ENCODE measurements at regions not wholly inside any gene's neighbourhood (a gene's known extent, or its start where the extent isn't known, plus 50 kb on each side); places are given as distances from the start of the nearest gene placed in this dataset.

DNA sequence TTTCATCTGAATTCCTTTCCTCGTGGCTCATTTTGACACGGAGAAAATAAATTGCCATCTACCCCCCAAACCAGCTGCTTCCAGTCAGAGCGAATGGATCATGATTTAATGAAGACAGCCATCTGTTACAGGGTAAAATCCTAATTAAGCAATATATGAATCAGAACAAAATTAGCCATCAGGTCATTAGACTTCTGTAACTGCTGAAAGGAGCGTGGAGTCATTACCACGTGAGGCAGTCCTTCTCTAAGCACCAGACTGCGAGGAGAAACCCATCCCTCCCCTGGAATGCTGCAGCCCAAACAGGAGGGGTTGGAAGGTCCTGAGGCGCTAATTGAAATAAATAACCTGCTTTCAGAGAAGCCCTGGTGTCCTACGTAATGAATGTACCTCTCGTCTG is 51.1 kb upstream of the TCL1A start:
- Histone ChIP-seq H3K36me3 (replicated peaks in 1 of 2; ENCODE audit: control extremely low read depth in 1 of 2, control insufficient read depth in 1 of 2, extremely low read depth in 1 of 2, insufficient read depth in 2 of 2, low read length in 1 of 2) (no peaks in the 10 kb centered on the region), H3K4me2 (replicated peaks; ENCODE audit: low read depth, low read length, poor library complexity, severe bottlenecking) (no peak overlapping the region), H3K27ac (ENCODE audit: low read length in 2 of 2) (no peak overlapping the region), H3K27me3 (replicated peaks in 1 of 4; ENCODE audit: control extremely low read depth in 1 of 4, control insufficient read depth in 3 of 4, insufficient read depth in 4 of 4, low read length in 3 of 4) (no peaks in the 10 kb centered on the region), H3K9ac (ENCODE audit: low read length) (no peak overlapping the region), H3K79me2 (ENCODE audit: control insufficient read depth, insufficient read depth, low read length) (no peaks in the 10 kb centered on the region), H3K4me1 (ENCODE audit: control insufficient read depth in 2 of 2, insufficient read depth in 2 of 2, low read length in 2 of 2) (no peaks in the 10 kb centered on the region), H3K9me3 (ENCODE audit: control extremely low read depth in 1 of 3, control insufficient read depth in 2 of 3, insufficient read depth in 1 of 3, low read length in 2 of 3) (no peaks in the 10 kb centered on the region), H4K20me1 (ENCODE audit: control insufficient read depth, insufficient read depth, low read length, poor library complexity, severe bottlenecking) (no peaks in the 10 kb centered on the region), H2AFZ (ENCODE audit: insufficient read depth, low read depth, low read length, poor library complexity, severe bottlenecking) (no peak overlapping the region), H3K4me3 (ENCODE audit: control extremely low read depth in 1 of 5, extremely low read depth in 1 of 5, insufficient read depth in 1 of 5, low read depth in 2 of 5, low read length in 4 of 5) (no peak overlapping the region)
- ChIA-PET CTCF (interaction anchor here (0.8 to 1.7 kb wide), 2 partner anchors 10 to 82 kb away, joined by 3 to 10 read pairs; no protein-coding TSS in a partner anchor), POLR2A (no interaction called here)
- TF ChIP-seq, protein P1, sequence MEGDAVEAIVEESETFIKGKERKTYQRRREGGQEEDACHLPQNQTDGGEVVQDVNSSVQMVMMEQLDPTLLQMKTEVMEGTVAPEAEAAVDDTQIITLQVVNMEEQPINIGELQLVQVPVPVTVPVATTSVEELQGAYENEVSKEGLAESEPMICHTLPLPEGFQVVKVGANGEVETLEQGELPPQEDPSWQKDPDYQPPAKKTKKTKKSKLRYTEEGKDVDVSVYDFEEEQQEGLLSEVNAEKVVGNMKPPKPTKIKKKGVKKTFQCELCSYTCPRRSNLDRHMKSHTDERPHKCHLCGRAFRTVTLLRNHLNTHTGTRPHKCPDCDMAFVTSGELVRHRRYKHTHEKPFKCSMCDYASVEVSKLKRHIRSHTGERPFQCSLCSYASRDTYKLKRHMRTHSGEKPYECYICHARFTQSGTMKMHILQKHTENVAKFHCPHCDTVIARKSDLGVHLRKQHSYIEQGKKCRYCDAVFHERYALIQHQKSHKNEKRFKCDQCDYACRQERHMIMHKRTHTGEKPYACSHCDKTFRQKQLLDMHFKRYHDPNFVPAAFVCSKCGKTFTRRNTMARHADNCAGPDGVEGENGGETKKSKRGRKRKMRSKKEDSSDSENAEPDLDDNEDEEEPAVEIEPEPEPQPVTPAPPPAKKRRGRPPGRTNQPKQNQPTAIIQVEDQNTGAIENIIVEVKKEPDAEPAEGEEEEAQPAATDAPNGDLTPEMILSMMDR (IDR thresholded peaks at IDR 0.05), result no peak
- TF ChIP-seq EZH2 (IDR thresholded peaks at IDR 0.05; ENCODE audit: borderline replicate concordance, insufficient read depth, low read depth, low read length, poor library complexity, severe bottlenecking), result no peak
- no peaks in the 10 kb centered on the region for H3K9me3 Mint-ChIP-seq (ENCODE audit: insufficient read depth)
- no peak for ATAC-seq (ENCODE audit: low read depth)
- H3K4me1 Mint-ChIP-seq, result no peaks in the 10 kb centered on the region
- H3K4me3 Mint-ChIP-seq, result no peak overlapping the region
- WGBS (ENCODE audit: insufficient coverage), result 81% methylated on average over 4 of the region's 9 CpGs
- peaks cover 15% of the 10 kb centered on the region for H3K27me3 Mint-ChIP-seq
- no peak overlapping the region for H3K27ac Mint-ChIP-seq
- DNase-seq, result no peak
- intact Hi-C loops (cut with micrococcal nuclease), result no loop called here

DNA sequence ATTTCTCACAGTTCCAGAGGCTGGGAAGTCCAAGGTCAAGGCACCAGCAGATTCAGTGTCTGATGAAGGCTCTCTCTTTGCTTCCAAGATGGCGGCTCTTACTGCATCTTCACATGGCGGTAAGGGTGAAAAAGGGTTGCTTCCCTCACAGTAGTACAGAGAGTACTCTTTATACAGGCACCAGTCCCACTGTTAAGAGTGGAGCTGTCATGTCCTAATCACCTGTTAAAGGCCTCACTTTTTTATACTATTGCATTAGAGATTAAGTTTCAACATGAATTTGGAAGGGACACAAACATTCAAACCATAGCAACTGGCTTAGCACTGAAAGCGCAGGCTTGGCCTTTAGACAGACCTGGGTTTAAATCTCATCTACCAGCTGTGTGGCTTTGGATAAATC is 50.0 kb upstream of the TCL1A start:
- H3K4me3 Mint-ChIP-seq, result no peak overlapping the region
- TF ChIP-seq, protein P1 (IDR thresholded peaks at IDR 0.05), result no peak
- no peak for TF ChIP-seq EZH2 (IDR thresholded peaks at IDR 0.05; ENCODE audit: borderline replicate concordance, insufficient read depth, low read depth, low read length, poor library complexity, severe bottlenecking)
- no peaks in the 10 kb centered on the region for H3K4me1 Mint-ChIP-seq
- 71% methylated on average over 1 of the region's 3 CpGs for WGBS (ENCODE audit: insufficient coverage)
- no peak overlapping the region for H3K27ac Mint-ChIP-seq
- Histone ChIP-seq H3K9ac (ENCODE audit: low read length) (no peak overlapping the region), H3K9me3 (ENCODE audit: control extremely low read depth in 1 of 3, control insufficient read depth in 2 of 3, insufficient read depth in 1 of 3, low read length in 2 of 3) (no peaks in the 10 kb centered on the region), H3K36me3 (replicated peaks in 1 of 2; ENCODE audit: control extremely low read depth in 1 of 2, control insufficient read depth in 1 of 2, extremely low read depth in 1 of 2, insufficient read depth in 2 of 2, low read length in 1 of 2) (peaks cover 0 to under 1% of the 10 kb centered on the region in 2 experiments), H4K20me1 (ENCODE audit: control insufficient read depth, insufficient read depth, low read length, poor library complexity, severe bottlenecking) (no peaks in the 10 kb centered on the region), H3K4me3 (ENCODE audit: control extremely low read depth in 1 of 5, extremely low read depth in 1 of 5, insufficient read depth in 1 of 5, low read depth in 2 of 5, low read length in 4 of 5) (no peak overlapping the region), H2AFZ (ENCODE audit: insufficient read depth, low read depth, low read length, poor library complexity, severe bottlenecking) (no peak overlapping the region), H3K4me2 (replicated peaks; ENCODE audit: low read depth, low read length, poor library complexity, severe bottlenecking) (no peak overlapping the region), H3K27ac (ENCODE audit: low read length in 2 of 2) (no peak overlapping the region), H3K4me1 (ENCODE audit: control insufficient read depth in 2 of 2, insufficient read depth in 2 of 2, low read length in 2 of 2) (no peaks in the 10 kb centered on the region), H3K79me2 (ENCODE audit: control insufficient read depth, insufficient read depth, low read length) (no peaks in the 10 kb centered on the region), H3K27me3 (replicated peaks in 1 of 4; ENCODE audit: control extremely low read depth in 1 of 4, control insufficient read depth in 3 of 4, insufficient read depth in 4 of 4, low read length in 3 of 4) (no peaks in the 10 kb centered on the region)
- no peak for DNase-seq
- intact Hi-C loops (cut with micrococcal nuclease), result no loop called here
- ChIA-PET CTCF (interaction anchor here (0.6 to 1.0 kb wide), 2 partner anchors 10 to 20 kb away, joined by 3 to 4 read pairs; no protein-coding TSS in a partner anchor), POLR2A (no interaction called here)
- no peaks in the 10 kb centered on the region for H3K9me3 Mint-ChIP-seq (ENCODE audit: insufficient read depth)
- H3K27me3 Mint-ChIP-seq, result peaks cover 21% of the 10 kb centered on the region
- ATAC-seq (ENCODE audit: low read depth), result no peak
